ENCODE measurements at regions not wholly inside any gene's neighbourhood (a gene's known extent, or its start where the extent isn't known, plus 50 kb on each side); places are given as distances from the start of the nearest gene placed in this dataset.
"Not testable (repeated sequence)": the region's sequence is repeated elsewhere in the genome, so short reads cannot be mapped to it uniquely, and the experiment has no call there.

DNA sequence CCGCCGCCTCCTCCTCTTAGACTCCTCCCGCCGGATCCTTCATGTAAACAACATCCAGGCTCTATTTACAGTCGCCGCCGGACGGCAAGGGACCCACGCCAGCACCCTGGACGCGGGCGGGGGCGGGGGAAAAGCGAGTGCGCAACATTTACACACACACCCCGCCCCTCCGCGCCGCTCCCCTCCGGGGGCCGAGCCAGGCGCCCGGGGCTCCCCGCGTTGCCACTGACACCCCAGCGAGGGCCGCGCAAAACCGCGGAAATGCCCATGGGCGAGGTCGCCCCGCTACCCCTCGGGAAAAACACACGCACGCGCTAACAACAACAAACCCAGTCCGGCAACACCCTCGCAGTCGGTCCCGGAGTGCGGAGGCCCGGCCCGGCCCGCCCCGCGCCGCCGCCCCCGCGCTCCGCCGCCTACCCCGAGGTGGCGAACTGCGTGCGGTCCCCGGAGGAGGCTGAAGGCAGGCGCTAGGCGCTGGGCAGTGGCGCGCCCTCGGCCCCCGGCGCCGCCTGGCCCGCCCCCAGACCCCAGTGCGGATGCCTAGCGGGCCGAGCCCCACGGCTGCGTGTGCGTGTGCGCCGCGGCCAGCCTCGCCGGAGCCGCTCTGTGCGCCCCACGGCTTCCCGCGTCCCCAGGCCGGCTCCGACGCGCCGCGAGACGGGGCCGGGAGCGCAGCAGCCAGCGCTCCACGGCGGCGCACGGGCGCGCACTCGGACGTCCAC, 81.1 kb upstream of the AK4 start:
- no peaks in the 10 kb centered on the region for H3K36me3 Mint-ChIP-seq
- no peaks in the 10 kb centered on the region for H3K9me3 Mint-ChIP-seq
- peaks cover 31 to 42% of the 10 kb centered on the region in 2 donors for H3K4me1 Mint-ChIP-seq (ENCODE audit: low read depth in 2 of 2)
- peak overlapping the region; percentile 90 to 93 for H3K27ac Mint-ChIP-seq
- H3K27me3 Mint-ChIP-seq: no peaks in the 10 kb centered on the region
- ATAC-seq (peak; percentile 84 to 88), DNase-seq (ENCODE audit: low spot score) (peak; percentile 85)
- H3K4me3 Mint-ChIP-seq: peak overlapping the region; percentile 92

DNA sequence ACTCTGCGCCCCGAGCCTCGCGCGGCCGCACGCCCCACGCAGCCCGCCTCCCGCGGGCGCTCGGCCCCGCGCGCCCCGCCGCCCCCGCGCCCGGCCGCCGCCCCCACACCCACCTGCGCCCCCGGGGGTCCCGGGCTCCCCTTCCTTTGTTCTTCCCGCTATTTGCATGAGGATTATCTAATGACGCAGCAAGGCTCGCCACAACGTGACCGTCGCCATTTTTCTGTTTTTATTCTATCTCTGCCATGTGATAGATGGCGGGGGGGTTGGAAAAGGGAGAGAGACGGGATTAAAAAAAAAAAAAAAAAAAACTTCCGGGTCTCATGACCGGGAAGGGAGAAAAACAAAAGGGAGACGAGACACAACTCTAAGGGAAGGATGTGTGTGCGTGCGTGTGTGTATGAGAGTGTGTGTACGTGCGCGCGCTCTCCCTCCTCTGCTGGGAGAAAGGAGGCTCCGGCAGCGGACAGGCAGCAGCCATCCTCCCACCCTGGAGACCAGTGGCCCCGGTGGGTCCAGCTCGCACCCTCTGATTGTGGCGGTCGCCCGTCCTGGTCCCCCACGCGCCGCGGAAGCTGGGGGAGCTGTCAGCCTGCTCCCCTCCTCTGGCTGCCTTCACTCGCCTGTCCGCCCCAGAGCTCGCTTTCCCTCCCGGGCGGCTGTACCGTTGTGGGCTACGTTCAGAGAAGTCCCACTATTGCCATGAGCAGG, 80.4 kb upstream of the AK4 start:
- DNase-seq (ENCODE audit: low spot score): peak; percentile 64
- Mint-ChIP-seq H3K27ac (peak overlapping the region; percentile 90 to 93), H3K27me3 (no peaks in the 10 kb centered on the region), H3K4me1 (ENCODE audit: low read depth in 2 of 2) (peaks cover 31 to 37% of the 10 kb centered on the region in 2 donors), H3K4me3 (peak overlapping the region; percentile 87), H3K9me3 (no peaks in the 10 kb centered on the region), H3K36me3 (no peaks in the 10 kb centered on the region)
- ATAC-seq: peak; percentile 49 to 50

DNA sequence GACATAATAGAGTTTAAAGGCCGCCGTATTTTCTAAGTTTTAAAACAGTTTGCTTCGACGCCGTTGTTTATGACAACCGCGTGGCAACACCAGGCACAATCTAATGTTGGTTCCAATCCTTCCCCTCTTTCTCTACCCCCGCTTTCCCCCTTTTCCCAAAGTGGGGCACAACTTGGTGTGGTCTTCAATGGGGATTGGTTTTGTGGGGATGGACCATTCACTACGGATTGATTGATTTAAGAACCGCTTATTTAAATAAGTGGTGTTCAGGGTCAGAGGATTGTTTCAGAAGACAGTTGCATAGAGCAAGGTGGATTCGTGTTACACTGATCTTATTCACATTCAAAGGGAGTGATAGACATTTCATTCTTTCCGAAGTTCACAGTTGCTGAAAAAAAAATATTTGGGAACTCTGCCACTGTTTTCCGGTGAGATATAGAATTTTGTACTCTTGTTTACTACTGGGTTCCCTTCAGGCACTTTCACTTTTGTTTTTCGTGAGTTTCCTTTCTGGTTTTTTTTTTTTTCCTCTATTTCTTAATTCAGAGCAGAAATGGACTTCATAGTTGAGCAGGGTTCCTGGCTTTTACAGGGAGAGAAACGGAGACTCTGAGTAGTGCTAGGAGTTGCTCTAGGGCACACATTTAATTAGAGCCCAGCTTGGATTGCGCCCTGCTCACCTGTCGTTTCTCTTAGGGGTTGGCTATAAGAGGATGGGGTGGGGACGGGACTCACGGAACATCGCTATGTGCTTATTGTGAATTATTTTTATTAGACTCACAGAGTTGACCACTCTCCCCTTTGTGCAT, 79.6 kb upstream of the AK4 start:
- Mint-ChIP-seq H3K9me3 (no peaks in the 10 kb centered on the region), H3K4me3 (peak overlapping the region; percentile 87), H3K36me3 (no peaks in the 10 kb centered on the region), H3K27ac (peak overlapping the region; percentile 90 to 93), H3K4me1 (ENCODE audit: low read depth in 2 of 2) (peaks cover 31 to 37% of the 10 kb centered on the region in 2 donors), H3K27me3 (peaks cover 0 to 4% of the 10 kb centered on the region in 2 donors)
- DNase-seq (ENCODE audit: low spot score): no peak
- no peak for ATAC-seq

DNA sequence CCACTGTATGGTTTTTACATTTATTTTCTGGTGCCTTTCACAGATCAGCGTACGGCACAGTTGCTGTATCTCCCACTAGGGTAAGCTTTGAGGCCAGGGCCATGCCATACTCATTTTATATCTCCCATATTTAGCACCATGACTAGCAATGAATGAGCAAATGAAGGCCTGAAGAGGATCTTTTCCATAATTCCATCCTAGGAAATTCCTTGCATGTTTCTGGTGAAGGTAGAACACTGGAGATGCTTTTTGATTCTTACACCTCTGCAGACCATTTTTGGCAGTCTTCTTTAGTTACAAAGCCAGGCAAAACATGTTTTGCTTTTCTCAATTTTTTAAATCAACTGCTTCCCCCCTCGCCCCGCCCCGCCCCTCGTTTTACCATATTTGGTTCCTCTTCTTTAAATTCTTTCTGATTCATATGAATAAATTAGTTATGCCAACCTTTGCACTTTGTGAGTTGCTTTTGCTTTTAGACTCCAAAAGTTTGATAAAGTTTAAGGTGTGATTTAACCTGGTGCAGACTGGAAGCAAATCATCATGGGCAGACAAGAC, 78.9 kb upstream of the AK4 start:
- Mint-ChIP-seq H3K27ac (peak overlapping the region; percentile 90 to 93), H3K4me3 (peak overlapping the region; percentile 87), H3K36me3 (no peaks in the 10 kb centered on the region), H3K4me1 (ENCODE audit: low read depth in 2 of 2) (peaks cover 31 to 37% of the 10 kb centered on the region in 2 donors), H3K9me3 (no peaks in the 10 kb centered on the region), H3K27me3 (peaks cover 0 to 4% of the 10 kb centered on the region in 2 donors)
- ATAC-seq (no peak), DNase-seq (ENCODE audit: low spot score) (no peak)

DNA sequence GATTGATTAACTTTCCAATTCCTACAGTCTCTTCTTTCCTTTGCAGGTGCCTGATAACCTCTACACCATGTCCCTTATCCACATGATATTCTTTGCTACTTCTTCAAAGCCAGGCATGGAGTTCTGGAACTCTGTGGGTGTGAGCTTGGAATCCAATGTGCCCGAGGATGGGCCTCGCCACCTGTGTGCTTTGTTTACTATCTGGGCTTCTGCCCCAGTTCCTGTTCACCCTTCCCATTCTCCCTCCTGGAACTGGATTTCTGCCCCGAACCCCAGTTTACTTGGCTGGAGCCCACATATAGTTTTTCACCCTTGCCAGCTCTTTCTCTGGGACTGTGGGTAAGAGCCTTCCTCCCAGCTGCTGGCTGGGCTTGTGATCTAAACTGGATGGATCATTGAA, 75.2 kb upstream of the AK4 start:
- Mint-ChIP-seq H3K9me3 (no peaks in the 10 kb centered on the region), H3K4me1 (ENCODE audit: low read depth in 2 of 2) (peaks cover 21 to 24% of the 10 kb centered on the region in 2 donors), H3K4me3 (no peak overlapping the region), H3K36me3 (no peaks in the 10 kb centered on the region), H3K27me3 (peaks cover 0 to 4% of the 10 kb centered on the region in 2 donors), H3K27ac (peak overlapping the region in 1 of 2 donors; percentile 66)
- ATAC-seq (no peak), DNase-seq (ENCODE audit: low spot score) (no peak)

DNA sequence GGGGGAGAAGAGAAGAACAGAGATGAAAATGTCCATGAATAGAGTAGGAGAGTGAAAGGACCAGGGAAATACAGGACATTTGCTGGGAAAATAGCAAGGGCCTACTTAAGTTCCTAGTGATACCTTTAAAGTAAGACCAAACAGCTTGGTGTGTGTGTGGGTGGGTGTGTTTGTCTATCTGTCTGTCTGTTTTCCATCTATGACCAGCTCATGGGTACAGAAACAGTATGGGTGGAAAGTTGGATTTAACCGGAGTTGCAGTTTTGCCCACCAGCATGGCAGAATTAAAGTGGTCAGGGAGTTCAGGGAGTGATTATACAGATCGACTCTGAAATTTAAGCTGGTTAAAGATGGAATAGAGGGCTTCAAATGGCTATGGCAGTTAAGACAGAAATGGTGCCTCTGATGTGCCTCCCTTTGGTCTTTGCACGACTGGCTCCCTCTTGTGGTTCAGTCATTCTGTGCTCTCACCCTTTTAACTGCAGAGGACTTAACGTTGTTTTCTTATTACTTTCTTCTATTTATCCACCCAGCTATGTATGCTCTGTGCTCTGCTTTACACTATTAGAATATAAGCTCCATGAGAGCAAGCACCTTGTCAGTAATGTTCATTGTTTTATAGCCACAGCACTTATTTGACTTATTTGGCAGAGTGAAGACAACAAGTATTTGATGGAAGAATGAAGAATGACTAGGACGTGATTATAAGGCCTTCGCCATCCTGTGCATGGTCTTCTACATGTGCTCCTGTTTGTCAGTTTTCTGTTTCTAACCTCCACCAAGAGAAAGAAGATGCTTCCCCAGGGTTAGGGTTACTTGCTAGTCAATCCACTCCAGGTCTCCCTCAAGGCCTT, 72.7 kb upstream of the AK4 start:
- Mint-ChIP-seq H3K9me3 (no peaks in the 10 kb centered on the region), H3K4me3 (no peak overlapping the region), H3K4me1 (ENCODE audit: low read depth in 2 of 2) (peaks cover 6 to 7% of the 10 kb centered on the region in 2 donors), H3K36me3 (no peaks in the 10 kb centered on the region), H3K27ac (no peak overlapping the region), H3K27me3 (peaks cover 7 to 14% of the 10 kb centered on the region in 2 donors)
- DNase-seq (ENCODE audit: low spot score): peak; percentile 84
- peak; percentile 80 to 83 for ATAC-seq

DNA sequence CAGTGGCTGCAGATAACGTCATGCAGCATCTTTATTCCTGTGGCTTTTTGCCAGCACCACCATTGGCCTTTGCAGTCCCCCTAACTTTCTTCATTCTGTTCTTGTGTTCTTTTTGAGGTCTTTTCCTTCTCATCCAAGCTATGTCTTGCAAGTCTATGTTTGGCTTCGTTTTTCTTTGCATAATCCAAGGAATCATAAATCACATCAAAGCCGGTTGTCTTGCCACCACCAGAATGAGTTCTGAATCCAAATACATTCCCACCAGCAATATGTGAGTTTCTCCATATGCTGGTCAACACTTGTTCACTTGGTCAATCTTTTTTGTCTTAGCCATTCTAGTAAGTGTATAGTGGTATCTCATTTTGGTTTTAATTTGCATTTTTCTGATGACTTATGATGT, 70.6 kb upstream of the AK4 start:
- no peaks in the 10 kb centered on the region for H3K36me3 Mint-ChIP-seq
- no peak overlapping the region for H3K4me3 Mint-ChIP-seq
- peaks cover 7 to 14% of the 10 kb centered on the region in 2 donors for H3K27me3 Mint-ChIP-seq
- DNase-seq (ENCODE audit: low spot score) (no peak), ATAC-seq (no peak)
- no peaks in the 10 kb centered on the region for H3K9me3 Mint-ChIP-seq
- H3K27ac Mint-ChIP-seq: no peak overlapping the region
- H3K4me1 Mint-ChIP-seq (ENCODE audit: low read depth in 2 of 2): peaks cover 6 to 7% of the 10 kb centered on the region in 2 donors

DNA sequence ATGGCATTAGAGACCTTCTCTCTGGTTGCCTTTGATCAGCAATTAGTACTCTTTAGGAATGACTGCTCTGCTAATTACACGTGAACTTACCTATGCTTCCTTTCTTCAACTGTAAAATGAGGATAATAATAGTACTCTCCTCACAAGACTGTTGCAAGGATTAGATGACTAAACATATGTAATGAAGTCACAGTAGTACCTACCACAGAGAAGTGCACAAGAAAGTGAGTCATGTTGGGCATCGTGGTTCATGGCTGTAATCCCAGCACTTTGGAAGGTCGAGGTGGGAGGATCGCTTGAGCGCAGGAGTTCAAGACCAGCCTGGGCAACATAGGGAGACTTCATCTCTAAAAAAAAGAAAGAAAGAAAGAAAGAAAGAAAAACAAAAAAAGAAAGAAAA, 68.1 kb upstream of the AK4 start:
- Mint-ChIP-seq H3K27me3 (peaks cover 3 to 23% of the 10 kb centered on the region in 2 donors), H3K36me3 (no peaks in the 10 kb centered on the region), H3K4me3 (no peak overlapping the region), H3K27ac (no peak overlapping the region), H3K4me1 (ENCODE audit: low read depth in 2 of 2) (peaks cover 8 to 15% of the 10 kb centered on the region in 2 donors), H3K9me3 (no peaks in the 10 kb centered on the region)
- no peak for ATAC-seq
- no peak for DNase-seq (ENCODE audit: low spot score)

DNA sequence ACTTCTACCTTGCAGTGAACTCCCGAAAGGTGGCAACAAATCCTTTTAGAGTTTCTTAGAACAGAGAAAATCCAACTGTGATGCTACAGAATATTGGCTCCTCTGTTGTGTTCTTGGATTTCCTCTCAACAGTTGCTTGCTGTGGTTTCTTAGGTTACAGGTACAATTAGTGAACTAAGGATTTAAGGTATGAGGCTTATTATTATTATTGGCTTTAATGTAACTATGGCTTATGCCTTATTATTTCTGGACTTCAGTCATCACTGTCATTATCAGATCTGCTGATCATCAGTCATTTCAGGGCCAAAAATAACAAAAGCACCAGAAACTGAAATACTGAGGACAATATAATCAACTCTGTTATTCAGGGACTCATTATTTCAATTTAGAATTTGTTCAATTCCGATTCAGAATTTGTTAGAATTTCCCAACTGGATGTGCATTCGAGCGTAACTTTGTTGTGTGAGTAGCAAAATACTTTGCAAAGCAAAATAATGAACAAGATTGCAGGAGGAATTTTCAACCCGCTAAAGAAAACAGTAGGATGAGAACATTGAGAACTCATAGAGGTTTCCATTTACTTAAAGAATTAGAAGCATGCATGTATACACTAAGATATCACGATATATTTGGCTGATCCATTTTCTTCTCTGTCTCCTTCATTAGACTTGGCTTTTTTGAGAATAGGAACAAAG, 65.5 kb upstream of the AK4 start:
- peaks cover 2% of the 10 kb centered on the region for H3K9me3 Mint-ChIP-seq
- peaks cover under 1% of the 10 kb centered on the region for H3K36me3 Mint-ChIP-seq
- H3K27ac Mint-ChIP-seq: peak overlapping the region in 1 of 2 donors; percentile 53
- no peak for DNase-seq (ENCODE audit: low spot score)
- H3K4me1 Mint-ChIP-seq (ENCODE audit: low read depth in 2 of 2): peaks cover 7 to 11% of the 10 kb centered on the region in 2 donors
- H3K4me3 Mint-ChIP-seq: peak overlapping the region; percentile 22
- ATAC-seq: no peak
- H3K27me3 Mint-ChIP-seq: peaks cover 3 to 25% of the 10 kb centered on the region in 2 donors

DNA sequence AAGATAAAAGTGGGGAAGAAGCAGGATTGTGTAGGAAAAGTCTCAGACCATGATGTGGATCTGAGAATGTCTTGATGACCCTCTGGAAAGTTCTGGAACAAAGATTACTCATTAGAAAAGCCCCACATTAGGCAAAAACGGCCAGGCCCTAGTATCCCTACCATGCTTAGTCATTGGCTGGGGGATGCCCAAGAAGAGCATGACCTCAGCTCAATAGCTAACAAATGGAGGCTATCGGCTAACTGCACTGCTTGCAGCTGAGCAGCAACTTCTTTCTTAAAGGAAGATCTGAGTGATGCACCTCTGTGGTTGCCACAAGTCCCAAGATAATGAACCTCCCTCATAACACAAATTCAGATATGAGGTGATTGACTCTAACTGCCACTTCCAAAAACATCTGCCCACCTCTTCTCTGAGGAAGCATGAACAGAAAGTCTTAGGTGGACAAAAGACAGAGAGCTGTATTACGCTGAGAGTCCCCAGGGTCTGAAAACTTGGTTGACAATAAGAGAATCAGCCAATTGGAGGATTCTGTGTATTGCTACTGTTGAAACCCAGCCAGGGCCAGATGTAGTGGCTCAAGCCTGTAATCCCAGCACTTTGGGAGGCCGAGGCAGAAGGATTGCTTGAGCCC, 64.6 kb upstream of the AK4 start:
- Mint-ChIP-seq H3K36me3 (peaks cover 4% of the 10 kb centered on the region), H3K27me3 (peaks cover 3 to 29% of the 10 kb centered on the region in 2 donors), H3K4me1 (ENCODE audit: low read depth in 2 of 2) (peaks cover 11 to 14% of the 10 kb centered on the region in 2 donors), H3K4me3 (peak overlapping the region; percentile 22), H3K27ac (peak overlapping the region in 1 of 2 donors; percentile 53), H3K9me3 (peaks cover 4% of the 10 kb centered on the region)
- ATAC-seq (peak; percentile 74 to 88), DNase-seq (ENCODE audit: low spot score) (no peak)

DNA sequence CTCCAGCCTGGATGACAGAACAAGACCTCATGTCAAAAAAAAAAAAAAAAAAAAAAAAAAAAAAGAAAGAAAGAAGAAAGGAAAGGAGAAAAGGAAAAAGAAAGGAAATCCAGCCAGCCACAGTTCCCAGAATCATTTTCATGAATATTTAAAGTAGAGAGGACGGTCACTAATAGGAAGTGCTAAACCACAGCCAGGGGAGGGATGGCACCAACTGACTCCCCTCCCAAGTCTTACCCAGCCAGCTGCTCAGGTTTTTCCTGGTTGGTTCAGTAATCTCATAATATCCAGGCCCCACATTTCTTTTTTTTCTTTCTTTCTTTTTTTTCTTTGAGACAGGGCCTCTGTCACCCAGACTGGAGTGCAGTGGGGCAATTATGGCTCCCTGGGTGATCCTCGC, 63.9 kb upstream of the AK4 start:
- H3K27me3 Mint-ChIP-seq: peaks cover 3 to 28% of the 10 kb centered on the region in 2 donors
- H3K9me3 Mint-ChIP-seq: peaks cover 4% of the 10 kb centered on the region
- DNase-seq (ENCODE audit: low spot score): no peak
- no peak overlapping the region for H3K27ac Mint-ChIP-seq
- peaks cover 11 to 14% of the 10 kb centered on the region in 2 donors for H3K4me1 Mint-ChIP-seq (ENCODE audit: low read depth in 2 of 2)
- no peak for ATAC-seq
- peaks cover 4% of the 10 kb centered on the region for H3K36me3 Mint-ChIP-seq
- H3K4me3 Mint-ChIP-seq: no peak overlapping the region

DNA sequence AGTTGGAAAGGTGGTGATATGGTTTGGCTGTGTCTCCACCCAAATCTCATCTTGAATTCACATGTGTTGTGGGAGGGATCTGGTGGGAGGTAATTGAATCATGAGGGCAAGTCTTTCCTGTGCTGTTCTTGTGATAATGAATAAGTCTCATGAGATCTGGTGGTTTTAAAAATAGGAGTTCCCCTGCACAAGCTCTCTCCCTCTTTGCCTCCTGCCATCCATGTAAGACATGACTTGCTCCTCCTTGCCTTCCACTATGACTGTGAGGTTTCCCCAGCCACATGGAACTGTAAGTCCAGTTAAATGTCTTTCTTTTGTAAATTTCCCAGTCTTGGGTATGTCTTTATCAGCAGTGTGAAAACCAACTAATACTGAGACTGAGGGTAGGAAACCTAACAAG, 60.5 kb upstream of the AK4 start:
- not testable (repeated sequence) for H3K4me3 Mint-ChIP-seq; H3K36me3 Mint-ChIP-seq; DNase-seq (ENCODE audit: low spot score); H3K9me3 Mint-ChIP-seq; ATAC-seq
- Mint-ChIP-seq H3K27ac (peak overlapping the region in 1 of 2 donors; percentile 30), H3K4me1 (ENCODE audit: low read depth in 2 of 2) (peaks cover 11 to 19% of the 10 kb centered on the region in 2 donors), H3K27me3 (peaks cover under 1 to 14% of the 10 kb centered on the region in 2 donors)
